ENCODE measurements at regions not wholly inside any gene's neighbourhood (a gene's known extent, or its start where the extent isn't known, plus 50 kb on each side); places are given as distances from the start of the nearest gene placed in this dataset.
"Not testable (repeated sequence)": the region's sequence is repeated elsewhere in the genome, so short reads cannot be mapped to it uniquely, and the experiment has no call there.

DNA sequence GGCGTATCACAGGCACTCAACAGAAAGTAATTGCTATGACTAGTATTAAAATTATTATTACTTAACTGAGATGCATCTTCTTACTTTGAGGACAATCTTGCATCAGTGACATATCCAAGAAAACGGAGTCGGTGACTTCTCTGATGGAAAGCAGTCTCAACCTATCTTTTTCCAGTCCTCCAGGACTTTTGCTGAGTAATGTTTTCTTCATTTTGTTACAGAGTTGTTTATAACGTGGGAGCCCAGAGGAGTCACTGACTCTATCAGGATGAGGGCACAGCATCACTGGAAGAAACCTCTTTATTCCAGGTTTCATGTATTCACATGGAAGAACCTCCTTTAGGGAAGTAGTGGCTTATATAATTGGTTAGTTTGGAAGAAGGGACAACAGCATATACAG lies 51.5 kb upstream of the MELK start:
- DNase-seq, result no peak

DNA sequence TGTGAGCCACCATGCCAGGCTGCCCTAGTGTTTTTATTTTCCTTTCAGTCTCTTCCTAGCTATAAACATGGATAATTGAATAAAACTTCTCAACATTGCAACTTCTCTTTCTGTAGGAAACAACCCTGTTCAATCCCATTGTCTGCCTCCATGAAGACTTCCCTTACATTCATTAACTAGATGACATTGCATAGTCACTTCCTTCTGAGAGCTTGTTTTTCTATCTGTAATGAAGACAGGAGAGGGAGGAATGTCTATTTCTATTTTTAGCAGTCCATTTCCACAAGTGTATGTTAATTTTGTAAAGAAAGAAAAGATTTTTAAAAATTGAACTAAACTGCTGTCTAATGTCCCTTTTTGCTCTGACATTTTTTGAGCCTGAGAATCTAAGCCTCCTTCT lies 55.6 kb upstream of the MELK start:
- DNase-seq, result no peak

DNA sequence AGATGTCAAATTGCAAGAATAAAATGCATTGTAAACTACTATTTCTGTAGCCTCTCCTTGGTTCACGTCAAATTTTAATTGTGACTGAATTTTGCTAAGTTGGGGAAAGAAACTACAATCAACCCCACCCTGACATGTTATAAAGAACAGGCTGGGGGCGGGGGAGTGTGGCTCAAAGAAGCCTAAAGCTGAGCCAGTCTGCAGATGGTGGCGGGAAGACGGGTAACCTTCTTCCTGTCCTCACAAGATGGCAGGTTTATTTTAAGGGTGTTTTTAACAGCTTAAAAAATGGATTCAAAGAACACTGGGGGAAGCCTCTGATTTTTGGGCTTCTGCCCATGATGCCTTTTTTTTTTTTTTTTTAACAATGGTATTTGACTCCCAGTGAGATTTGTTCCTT lies 68.5 kb upstream of the MELK start:
- DNase-seq, result no peak

DNA sequence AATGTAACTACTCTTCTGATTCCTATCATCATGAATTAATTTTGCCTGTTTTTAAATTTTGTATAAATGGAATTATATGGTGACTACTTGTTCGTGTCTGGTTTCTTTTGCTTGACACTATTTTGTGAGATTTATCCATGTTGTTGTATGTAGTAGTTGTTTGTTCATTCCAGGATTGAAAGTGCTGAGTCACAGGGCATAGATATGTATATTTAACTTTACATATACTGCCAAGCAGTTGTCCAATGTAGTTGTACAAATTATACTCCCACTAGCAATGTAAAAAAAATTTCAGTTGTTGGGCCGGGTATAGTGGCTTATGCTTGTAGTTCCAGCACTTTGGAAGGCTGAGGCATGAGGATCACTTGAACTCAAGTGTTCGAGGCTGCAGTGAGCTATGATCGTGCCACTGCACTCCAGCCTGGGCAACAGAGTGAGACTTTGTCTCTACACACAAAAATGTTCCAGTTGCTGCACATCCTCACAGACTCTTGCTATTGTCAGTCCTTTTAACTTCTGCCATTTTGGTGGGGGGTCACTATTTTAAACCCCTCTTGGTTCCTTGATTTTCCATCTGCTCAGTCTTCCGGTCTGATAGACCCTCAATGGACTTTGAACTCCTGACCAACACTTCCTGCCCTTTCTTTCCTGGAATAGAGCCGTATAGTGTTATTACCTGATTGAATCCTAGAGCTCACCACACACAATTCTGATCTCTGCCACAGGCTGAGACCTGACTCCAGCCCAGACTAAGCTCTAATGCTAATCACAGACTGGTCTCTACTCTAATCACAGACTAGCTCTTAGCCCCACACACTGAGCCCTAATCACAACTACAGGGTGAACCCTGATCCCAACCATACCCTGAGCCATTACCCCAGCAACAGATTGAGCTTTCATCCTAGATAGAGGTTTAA lies 69.3 kb upstream of the MELK start:
- no peak for DNase-seq

DNA sequence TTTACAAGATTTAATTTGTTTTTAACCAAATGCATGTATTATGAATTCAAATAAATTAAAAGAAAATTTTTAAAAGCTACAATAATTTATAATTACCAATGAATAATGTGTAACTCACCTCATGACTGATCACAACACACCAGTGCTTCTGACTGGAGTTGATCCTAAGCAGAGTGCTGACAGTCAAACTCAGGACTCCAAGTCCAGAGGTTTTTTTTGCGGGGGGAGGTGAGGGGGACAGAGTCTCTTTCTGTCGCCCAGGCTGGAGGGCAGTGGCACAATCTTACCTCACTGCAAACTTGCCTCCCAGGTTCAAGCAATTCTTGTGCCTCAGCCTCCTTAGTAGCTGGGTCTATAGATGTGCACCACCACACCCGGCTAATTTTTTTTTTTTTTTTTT lies 71.0 kb upstream of the MELK start:
- DNase-seq, result no peak

DNA sequence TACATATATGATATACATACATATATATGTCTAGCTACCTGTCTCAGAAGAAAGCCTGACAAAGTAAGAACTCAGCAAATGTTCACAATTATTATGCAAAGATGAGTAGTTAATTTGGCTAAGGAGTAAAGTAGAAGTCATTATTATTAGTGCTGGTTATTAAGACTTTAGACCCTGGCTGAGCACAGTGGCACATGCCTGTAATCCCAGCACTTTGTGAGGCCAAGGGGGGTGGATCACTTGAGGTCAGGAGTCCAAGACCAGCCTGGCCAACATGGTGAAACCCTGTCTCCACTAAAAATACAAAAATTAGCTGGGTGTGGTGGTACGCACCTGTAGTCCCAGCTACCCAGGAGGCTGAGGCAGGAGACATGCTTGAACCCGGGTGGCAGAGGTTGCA lies 71.8 kb upstream of the MELK start:
- not testable (repeated sequence) for DNase-seq

DNA sequence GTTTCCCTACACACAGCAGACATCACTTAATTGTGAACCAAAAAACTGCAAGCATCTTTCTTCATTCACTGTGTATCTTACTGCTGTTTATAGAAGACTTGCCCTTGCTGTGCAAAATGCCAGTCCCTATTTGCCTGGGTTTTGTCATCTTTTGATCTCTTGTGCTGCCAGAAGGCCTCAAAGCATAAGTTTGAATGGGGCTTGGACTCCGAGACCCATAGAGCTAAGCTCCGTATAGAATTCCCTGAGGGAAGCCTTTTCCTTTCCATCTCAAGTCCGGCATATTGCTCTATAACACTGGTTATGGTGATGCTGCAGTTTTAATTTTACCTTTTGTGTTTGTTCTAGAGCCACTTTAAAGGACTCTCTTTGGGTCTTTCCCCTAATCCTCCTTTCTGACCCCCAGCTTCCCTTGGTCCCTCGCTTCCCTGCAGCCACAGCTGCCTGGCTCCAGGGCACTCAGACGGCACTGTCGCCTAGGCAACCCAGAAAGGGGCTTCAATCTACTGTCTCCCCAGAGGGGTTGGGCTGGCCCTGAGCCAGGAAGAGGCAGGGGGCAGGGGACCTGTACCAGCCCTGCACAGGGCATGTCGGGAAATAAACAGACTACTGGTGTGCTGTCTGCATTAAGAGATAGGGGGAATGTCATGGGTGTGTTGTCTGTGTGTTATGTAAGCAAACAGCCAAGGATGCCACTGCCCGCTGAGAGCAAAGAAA lies 73.4 kb upstream of the MELK start:
- no peak for DNase-seq

DNA sequence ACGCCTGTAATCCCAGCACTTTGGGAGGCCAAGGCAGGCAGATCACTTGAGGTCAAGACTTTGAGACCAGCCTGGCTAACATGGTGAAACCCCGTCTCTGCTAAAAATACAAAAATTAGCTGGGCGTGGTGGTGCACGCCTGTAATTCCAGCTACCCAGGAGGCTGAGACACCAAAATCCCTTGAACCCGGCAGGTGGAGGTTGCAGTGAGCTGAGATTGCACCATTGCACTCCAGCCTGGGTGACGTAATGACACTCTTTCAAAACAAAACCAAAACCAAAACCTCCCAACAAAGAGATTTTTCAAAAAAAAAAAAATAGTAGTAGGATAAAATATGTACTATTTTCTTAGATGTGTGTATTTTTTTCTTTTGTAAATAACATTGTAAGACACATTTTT lies 79.1 kb upstream of the MELK start:
- not testable (repeated sequence) for DNase-seq

DNA sequence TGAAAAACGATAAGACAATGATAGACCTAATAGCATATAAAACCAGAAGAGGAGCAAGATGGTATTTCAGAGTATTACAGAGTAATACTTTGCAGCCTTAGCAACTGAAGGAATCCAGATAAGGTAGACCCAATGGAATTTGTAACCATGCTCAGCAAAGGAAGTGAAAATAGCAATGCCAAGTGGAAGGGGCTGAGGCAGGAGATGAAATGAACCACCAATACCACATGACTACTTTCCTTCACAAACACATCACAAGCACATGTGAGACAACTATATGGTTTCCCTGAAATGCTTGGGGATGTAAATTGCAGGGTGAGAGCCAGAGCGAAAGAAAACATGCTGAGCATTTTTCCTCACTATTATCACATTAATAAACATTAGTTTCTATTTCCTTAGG lies 79.8 kb upstream of the MELK start:
- DNase-seq, result no peak

DNA sequence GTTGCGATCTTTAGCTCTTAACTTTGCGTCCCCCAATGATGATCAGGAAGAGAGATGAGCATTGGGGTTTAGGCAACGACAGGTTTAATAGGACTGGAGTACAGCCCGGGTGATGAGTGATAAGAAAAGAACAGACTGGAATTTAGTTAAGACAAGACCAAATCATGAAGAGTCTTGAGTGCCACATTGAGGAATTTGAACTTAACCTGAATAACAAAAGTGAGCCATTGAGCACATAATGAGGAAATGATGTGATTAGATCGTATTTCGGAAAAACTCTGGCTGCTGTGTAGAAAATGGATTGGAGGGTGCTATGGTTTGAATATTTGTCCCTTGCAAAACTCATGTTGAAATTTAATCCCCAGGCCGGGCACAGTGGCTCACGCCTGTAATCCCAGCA lies 83.2 kb upstream of the MELK start:
- no peak for DNase-seq

DNA sequence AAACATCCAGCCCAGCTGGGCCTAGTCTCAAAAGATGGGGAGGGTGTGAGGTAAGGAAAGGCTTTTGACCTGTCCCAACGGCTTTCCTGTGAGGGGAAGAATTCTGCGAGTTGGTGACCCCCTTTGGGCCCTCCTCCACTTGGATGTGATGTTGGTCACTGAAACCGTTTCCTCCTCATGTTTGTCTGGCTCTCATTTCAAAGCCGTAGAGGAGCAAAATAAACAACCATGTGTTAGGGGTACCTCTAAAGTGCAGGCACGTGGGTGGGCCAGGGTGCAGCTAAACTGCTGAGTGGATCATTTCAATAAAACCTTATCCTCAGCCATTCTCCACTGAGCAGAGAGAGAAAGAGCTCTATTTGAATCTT lies 84.3 kb upstream of the MELK start:
- no peak for DNase-seq

DNA sequence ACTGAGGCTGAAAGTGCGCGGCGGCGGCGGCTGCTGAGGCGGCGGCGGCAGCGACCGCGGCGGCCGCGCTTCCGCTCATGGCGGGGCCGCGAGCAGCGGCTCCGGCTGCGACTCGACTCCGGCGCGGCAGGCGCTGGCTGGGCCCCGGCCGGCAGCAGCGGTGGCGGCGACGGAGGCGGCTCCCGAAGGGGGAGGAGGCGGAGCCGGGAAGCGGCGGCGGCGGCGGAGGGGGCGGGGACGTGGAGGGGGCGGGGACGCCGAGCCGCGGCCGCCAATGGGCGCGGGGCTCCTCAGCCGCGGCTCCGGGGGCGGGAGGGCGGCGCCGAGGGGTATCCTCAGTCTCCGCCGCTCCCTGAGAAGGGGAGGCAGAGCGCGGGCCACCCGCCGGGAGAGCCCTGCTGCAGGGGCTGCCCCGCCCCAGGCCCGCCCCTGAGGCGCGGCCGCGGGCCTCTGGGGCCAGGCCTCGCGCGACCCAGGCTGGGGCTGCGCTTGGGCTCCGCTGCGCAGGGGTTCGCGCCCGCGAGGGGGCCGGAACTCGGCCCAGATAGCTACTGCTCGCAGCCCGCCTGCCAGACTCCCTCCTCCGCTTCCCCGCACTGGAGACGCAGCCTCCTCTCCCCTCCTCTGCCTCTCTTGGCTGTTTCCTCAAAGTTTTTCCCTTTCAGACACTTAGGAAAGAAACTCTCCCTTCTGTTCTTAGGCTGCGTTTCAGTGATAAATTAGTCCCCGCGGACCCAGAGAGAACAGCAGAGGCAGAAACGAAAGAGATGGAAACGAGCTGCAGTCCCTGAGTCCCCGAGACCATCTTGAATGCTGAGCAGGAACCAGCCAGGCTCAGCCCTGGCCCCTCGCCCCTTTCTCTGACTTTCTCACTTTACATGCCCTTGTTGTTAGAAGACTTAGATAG lies 85.0 kb upstream of the MELK start:
- DNase-seq, result peak; percentile 74 to 91 (median 84)

DNA sequence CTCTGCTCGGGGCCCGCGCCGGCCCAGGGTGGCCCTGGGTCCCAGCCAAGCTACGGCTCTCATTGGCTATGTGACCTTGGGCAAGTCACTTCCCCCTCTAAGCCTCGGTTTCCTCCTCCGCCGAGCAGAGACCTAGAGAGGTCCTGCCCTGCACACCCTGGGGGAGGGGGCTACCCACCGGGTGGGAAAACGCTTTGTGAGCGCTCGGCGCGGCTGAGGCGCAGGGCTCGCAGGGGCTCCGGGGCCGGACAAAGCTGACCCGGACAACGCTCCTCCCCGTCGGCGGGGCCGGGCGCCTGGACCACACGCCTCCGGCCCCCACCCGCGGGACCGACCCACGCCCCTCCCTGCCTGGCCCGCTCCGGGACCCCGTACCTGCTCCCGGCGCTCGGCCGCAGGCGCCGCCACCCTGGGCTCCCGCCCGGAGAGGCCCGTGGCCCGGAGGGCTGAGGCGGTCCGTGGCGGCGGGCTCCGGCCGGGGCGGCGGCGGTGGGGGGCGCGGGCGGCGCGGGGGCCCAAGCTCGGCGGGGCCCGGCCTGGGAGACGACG lies 85.7 kb upstream of the MELK start:
- DNase-seq, result peak; percentile 18 to 34 (median 30)

DNA sequence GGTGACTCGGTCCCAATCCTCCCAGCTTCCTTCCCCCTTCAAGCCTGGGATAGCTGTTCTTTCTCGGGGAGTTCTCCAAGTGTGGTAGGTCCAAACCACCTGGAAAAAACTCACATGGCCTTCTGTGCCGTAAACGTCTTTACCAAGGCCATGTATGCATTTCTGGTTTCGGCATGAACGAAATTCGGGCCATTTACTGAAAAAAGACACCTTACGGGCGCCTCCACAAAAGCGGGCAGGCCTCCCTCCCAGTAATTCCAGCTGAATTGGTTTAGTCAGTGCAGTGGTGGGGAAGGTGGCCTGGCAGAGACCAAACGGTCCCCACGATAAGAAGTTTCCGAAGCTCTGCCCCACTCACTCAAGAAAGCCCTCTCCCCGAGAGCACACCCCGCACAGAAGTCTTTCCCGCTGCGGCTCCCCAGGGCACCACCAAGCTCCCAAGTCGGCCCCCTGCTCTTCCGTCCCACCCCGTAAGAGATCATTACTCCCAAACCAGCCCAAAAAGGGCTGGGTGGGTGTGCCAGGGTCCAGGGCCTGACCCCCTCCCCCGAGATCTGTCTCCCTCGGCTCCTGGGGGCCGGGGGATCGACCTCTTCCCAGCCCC lies 86.3 kb upstream of the MELK start:
- no peak for DNase-seq

DNA sequence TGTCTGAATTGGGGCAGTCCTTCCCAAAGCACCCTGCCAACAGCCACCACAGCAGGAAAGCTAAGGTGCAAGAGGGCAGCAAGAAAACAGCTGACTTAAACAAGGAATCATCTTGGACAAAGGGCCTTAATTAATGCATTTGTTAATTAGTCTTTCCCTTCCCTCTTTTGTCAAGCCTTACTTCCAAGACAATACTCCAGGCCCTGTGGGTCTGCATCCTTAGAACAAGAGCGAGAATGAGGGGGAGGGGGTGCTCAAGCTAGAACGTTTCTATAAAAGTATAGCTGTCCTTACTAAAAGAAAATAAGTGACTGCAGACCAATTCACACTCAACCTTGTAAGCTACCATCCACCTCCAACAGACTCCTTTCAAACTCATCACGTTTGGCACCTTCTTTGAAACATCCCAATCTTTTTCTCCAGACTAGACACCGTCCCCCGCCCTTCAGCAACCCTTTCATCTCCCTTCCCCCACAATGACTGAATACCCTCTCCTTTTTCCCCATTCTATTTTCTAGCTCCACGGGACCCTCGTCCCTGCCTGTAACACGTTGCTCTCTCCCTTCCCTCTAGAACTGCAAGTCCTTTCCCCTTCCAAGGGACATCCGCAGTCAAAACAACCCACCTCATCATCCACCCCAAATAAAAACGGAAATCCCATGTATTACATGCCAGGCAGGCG lies 85.7 kb upstream of the RNF38 start:
- no peak for DNase-seq

DNA sequence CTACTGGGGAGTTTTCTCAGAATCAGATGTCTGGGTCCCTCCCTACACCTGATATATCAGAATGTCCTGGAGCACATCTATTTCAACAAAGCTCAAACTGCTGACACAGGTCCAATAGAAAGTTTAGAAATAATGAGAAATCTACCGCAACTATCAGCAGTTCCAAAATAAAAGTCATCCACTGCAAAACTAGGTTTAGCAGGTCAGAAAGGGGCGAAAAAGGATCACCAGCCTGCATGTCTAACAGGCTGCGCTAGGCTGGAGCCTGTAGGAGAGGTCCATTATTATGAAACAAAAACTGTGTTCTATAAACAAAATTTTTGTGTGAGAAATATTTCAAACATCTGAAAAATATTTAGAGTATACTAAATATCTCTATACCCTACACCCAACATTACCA lies 84.1 kb upstream of the RNF38 start:
- DNase-seq, result no peak

DNA sequence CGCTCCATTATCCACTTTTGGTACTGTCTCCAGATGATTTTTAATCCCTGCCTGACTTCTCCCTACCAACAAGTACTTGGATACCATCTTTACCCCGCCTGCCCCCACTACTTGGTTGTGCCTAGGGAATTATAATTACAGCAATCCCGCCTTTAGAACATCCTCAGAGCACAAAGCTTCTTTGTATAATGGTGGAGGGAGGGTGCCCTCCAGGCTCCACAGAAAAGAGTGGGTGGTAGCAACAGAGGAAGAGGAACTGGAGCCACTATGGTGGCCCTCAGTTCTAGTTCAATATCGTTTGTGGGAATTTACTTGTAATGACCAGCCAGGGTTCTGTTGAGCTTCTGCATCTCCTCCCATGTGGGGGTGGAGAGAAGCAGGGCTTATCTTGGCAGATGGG lies 79.0 kb upstream of the RNF38 start:
- DNase-seq, result no peak

DNA sequence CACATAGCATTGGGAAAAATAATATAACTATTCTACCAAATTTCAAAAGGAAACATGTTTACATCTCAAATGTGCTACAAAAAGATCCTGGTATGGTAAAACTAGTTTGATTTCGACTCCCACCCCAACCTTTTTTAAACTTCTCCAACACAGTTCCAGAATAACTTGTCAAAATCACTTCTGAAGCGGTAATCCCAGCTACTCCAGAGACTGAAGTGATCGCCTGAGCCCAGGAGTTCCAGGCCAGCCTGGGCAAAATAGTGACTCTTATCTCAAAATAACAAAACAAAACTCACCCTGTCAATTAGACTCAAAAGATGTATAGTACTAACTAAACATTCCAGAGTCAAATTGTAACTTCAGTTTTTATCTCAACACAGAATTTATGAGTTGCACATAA lies 71.3 kb upstream of the RNF38 start:
- no peak for DNase-seq

DNA sequence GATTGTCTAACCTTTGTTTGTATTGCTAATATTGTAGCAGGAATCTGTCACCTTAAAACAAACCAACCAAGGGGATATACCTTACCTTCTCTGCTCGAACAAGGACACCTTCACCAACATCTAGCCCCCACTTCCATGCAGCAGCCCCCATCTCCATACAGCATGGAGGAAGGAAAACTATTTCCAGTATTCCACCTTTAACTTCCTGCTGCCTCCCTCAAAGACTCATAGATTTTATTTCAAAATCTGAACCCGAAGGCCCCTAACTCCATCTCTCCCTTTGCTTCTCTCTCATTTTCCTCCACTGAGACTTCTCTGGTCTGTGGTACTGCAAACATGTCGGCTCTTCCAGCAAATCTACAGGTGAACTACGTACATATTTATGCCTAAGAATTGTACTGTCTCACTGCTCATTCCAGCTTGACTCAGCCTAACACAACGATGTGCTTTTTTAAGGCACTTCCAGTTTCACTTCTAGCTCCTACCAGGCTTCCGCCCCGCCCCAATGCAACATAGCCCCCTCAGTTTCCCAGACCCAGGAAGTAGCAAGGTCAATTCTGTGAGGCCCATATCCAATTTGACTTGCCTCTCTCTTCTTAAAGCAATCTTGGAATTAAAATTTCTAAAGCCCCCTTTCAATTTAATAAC lies 70.7 kb upstream of the RNF38 start:
- peak in 1 of 4 experiments; percentile 21 for DNase-seq

DNA sequence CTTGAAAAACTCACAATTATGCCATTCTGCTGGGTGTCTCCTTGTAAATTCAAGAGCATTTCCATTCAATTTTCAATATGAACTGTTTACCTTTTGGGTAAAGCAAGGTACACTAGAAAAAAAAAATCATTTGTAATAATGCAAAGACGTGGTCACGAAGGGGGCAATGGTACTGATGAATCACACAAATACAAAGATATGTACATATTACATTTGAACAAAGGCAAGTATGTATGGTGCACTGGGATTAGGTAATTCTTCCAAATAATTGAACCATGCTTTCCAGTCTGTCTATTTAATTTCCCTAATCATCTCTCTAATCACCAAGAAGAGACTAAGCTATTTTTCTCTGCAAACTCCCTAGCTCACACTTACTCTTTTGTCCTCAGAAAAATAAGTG lies 63.4 kb upstream of the RNF38 start:
- no peak for DNase-seq

DNA sequence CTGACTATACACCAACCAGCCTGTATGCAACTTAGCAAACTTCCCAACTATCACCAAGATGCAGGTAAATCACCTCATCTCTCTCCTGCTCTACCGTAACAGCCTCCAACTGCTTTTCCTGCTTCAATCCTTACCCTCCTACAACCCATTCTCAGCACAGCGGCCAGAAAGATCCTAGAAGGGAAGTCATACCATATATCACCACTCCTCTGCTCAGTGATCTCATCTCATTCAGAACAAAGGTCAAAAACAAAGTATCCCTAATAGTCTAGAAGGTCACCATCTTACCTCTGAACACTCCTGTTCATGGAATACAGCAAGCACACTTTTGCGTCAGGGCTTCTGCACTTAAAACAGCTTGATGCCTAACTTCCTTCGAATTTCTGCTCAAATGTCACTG lies 62.2 kb upstream of the RNF38 start:
- DNase-seq, result no peak

DNA sequence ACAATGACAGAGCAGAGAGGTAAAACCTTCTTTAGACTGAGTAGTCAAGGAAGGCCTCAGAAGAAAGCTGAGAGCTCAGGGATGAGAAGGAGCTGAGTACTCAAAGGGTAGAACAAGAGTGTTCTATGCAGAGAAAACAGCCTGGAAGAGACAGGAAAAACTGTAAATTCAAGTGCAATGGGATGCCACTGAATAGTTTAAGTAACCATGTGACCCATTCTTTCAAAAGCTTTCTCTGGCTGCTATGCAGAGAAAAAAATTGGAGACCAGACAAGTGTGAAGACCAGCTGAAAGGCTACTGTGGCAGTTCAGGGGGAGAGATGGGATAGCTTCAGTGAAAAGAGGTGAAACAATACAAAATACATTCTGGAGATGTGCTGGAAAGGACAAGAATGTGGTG lies 61.3 kb upstream of the RNF38 start:
- DNase-seq, result no peak
